DND-41 (cell line): ENCODE measurements at regions not wholly inside any gene's neighbourhood (a gene's known extent, or its start where the extent isn't known, plus 50 kb on each side); places are given as distances from the start of the nearest gene placed in this dataset.
"Not testable (repeated sequence)": the region's sequence is repeated elsewhere in the genome, so short reads cannot be mapped to it uniquely, and the experiment has no call there.

ENCODE experiments used
- EZH2 ChIP-seq: IDR thresholded peaks from 3 replicates; pipeline ENCODE4 v1.6.1; 2012; ENCODE audit warnings: borderline replicate concordance, low read depth, mild to moderate bottlenecking, moderate library complexity, low read length, inconsistent platforms; ENCODE audit not compliant: severe bottlenecking
- TF ChIP-seq, protein P1 (sequence below): IDR thresholded peaks from 2 replicates; pipeline ENCODE4 v1.5.1; 2012; ENCODE audit warnings: borderline replicate concordance, low read length, moderate library complexity, mild to moderate bottlenecking; ENCODE audit not compliant: poor library complexity, severe bottlenecking; ENCODE audit errors: extremely low read depth

- not testable (repeated sequence) for TF ChIP-seq EZH2
- TF ChIP-seq, protein P1, sequence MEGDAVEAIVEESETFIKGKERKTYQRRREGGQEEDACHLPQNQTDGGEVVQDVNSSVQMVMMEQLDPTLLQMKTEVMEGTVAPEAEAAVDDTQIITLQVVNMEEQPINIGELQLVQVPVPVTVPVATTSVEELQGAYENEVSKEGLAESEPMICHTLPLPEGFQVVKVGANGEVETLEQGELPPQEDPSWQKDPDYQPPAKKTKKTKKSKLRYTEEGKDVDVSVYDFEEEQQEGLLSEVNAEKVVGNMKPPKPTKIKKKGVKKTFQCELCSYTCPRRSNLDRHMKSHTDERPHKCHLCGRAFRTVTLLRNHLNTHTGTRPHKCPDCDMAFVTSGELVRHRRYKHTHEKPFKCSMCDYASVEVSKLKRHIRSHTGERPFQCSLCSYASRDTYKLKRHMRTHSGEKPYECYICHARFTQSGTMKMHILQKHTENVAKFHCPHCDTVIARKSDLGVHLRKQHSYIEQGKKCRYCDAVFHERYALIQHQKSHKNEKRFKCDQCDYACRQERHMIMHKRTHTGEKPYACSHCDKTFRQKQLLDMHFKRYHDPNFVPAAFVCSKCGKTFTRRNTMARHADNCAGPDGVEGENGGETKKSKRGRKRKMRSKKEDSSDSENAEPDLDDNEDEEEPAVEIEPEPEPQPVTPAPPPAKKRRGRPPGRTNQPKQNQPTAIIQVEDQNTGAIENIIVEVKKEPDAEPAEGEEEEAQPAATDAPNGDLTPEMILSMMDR: not testable (repeated sequence)
These were observed 185.9 kb upstream of the IRF2BP2 start for GRCh38 chr1:234795711-234796437.
